MM.1S (cell line): ENCODE measurements at regions not wholly inside any gene's neighbourhood (a gene's known extent, or its start where the extent isn't known, plus 50 kb on each side); places are given as distances from the start of the nearest gene placed in this dataset.
"Not testable (repeated sequence)": the region's sequence is repeated elsewhere in the genome, so short reads cannot be mapped to it uniquely, and the experiment has no call there.

ENCODE experiments used
- DNase-seq: peaks from one replicate; pipeline ENCODE4 v3.0.0-alpha.2; 2015
- H2AFZ ChIP-seq: fragments of 300-600 bp; sonication (generic); 2 replicates; pipeline ENCODE4 v1.6.0; 2016; ENCODE audit warnings: antibody characterized with exemption, low read length
- H3F3A ChIP-seq: fragments of 300-600 bp; sonication (generic); 2 replicates; pipeline ENCODE4 v1.6.1; 2016; ENCODE audit warnings: mild to moderate bottlenecking, antibody characterized with exemption, low read length, moderate library complexity, mixed read lengths; ENCODE audit not compliant: insufficient read depth
- H3K27ac ChIP-seq: fragments of 300-600 bp; sonication (generic); 2 replicates; pipeline ENCODE4 v1.5.1; 2016; ENCODE audit warnings: mild to moderate bottlenecking, low read length
- H3K27me3 ChIP-seq: fragments of 300-600 bp; sonication (generic); replicated peaks from 2 replicates; pipeline ENCODE4 v1.6.0; 2016; ENCODE audit warnings: low read length; ENCODE audit not compliant: insufficient read depth
- H3K36me3 ChIP-seq: fragments of 300-600 bp; sonication (generic); replicated peaks from 2 replicates; pipeline ENCODE4 v1.6.1; 2016; ENCODE audit warnings: mild to moderate bottlenecking, low read length, mixed read lengths; ENCODE audit not compliant: insufficient read depth
- H3K4me1 ChIP-seq: fragments of 300-600 bp; sonication (generic); 2 replicates; pipeline ENCODE4 v1.6.1; 2016; ENCODE audit warnings: low read length, mixed read lengths
- H3K4me2 ChIP-seq: fragments of 300-600 bp; sonication (generic); 2 replicates; pipeline ENCODE4 v1.6.0; 2016; ENCODE audit warnings: low read depth, low read length
- H3K4me3 ChIP-seq: fragments of 300-600 bp; sonication (generic); 2 replicates; pipeline ENCODE4 v1.5.1; 2016; ENCODE audit warnings: low read length, mixed read lengths
- H3K79me2 ChIP-seq: fragments of 300-600 bp; sonication (generic); 2 replicates; pipeline ENCODE4 v1.6.1; 2016; ENCODE audit warnings: mixed run types, low read length, mixed read lengths
- H3K9ac ChIP-seq: fragments of 300-600 bp; sonication (generic); 2 replicates; pipeline ENCODE4 v1.6.1; 2016; ENCODE audit warnings: low read length, mixed read lengths
- H3K9me2 ChIP-seq: fragments of 300-600 bp; sonication (generic); replicated peaks from 2 replicates; pipeline ENCODE4 v1.6.1; 2016; ENCODE audit warnings: mild to moderate bottlenecking, low read length, mixed read lengths; ENCODE audit not compliant: insufficient read depth
- H3K9me3 ChIP-seq: fragments of 300-600 bp; sonication (generic); replicated peaks from 2 replicates; pipeline ENCODE4 v1.6.1; 2016; ENCODE audit warnings: mild to moderate bottlenecking, low read length, mixed read lengths; ENCODE audit not compliant: insufficient read depth
- H4K20me1 ChIP-seq: fragments of 300-600 bp; sonication (generic); 2 replicates; pipeline ENCODE4 v1.6.1; 2016; ENCODE audit warnings: mild to moderate bottlenecking, low read length, moderate library complexity, mixed read lengths; ENCODE audit not compliant: insufficient read depth
- EZH2 ChIP-seq: fragments of 300-600 bp; sonication (generic); optimal IDR thresholded peaks from 2 replicates; pipeline ENCODE3; 2017; ENCODE audit warnings: low read depth, mild to moderate bottlenecking, antibody characterized with exemption, low read length, mixed read lengths
- EZH2phosphoT487 ChIP-seq: fragments of 300-600 bp; sonication (generic); IDR thresholded peaks from 2 replicates; pipeline ENCODE4 v1.6.1; 2018; ENCODE audit warnings: antibody characterized with exemption, low read length
- TF ChIP-seq, protein P1 (sequence below): fragments of 300-600 bp; sonication (generic); IDR thresholded peaks from 2 replicates; pipeline ENCODE4 v1.5.1; 2016; ENCODE audit warnings: antibody characterized with exemption, low read length, mixed read lengths

DNA sequence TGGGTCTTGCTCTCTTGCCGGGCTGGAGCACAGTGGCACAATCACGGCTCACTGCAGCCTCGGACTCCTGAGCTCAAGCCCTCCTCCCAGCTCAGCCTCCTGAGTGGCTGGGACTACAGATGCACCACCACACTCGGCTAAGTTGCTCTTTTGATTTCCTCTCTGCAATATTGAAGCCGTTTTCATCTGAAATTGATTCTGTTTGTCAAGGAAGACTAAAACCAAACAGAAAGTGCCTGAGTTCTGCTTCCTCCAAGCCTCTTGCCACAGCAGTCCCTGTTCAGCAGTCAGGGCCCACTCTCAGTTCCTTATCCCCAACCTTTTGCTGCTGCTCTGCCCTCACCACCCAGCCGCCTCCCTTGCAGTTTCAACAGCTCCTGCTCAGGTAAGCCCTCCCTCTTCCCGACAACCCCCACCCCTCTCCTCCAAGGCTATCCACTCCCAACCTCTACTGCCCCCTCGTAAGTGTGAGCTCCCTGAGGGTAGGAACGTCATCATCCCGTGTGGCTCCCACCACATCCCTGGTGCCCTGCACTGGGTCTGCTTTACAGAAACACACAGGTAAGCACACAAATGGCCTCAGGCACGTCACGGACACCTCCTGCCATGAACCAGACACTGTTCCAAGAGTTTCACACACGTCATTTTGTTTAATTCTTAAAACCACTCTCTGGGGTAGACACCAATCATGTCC is 70.7 kb upstream of the TAB2 start:
- H2AFZ ChIP-seq, result peak overlapping the region; percentile 70
- peak overlapping the region; percentile 67 for H3K9ac ChIP-seq
- H3K4me3 ChIP-seq, result peak overlapping the region; percentile 30
- H3K27me3 ChIP-seq, result no peaks in the 10 kb centered on the region
- H3K9me3 ChIP-seq, result no peaks in the 10 kb centered on the region
- H3K9me2 ChIP-seq, result no peaks in the 10 kb centered on the region
- H3K4me2 ChIP-seq, result peak overlapping the region; percentile 78; the same call in 1 of the 2 replicates
- H3K27ac ChIP-seq, result peak overlapping the region; percentile 94
- no peaks in the 10 kb centered on the region for H3K36me3 ChIP-seq
- H3K4me1 ChIP-seq, result peaks cover 36% of the 10 kb centered on the region
- TF ChIP-seq, protein P1, sequence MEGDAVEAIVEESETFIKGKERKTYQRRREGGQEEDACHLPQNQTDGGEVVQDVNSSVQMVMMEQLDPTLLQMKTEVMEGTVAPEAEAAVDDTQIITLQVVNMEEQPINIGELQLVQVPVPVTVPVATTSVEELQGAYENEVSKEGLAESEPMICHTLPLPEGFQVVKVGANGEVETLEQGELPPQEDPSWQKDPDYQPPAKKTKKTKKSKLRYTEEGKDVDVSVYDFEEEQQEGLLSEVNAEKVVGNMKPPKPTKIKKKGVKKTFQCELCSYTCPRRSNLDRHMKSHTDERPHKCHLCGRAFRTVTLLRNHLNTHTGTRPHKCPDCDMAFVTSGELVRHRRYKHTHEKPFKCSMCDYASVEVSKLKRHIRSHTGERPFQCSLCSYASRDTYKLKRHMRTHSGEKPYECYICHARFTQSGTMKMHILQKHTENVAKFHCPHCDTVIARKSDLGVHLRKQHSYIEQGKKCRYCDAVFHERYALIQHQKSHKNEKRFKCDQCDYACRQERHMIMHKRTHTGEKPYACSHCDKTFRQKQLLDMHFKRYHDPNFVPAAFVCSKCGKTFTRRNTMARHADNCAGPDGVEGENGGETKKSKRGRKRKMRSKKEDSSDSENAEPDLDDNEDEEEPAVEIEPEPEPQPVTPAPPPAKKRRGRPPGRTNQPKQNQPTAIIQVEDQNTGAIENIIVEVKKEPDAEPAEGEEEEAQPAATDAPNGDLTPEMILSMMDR, result no peak
- no peak for TF ChIP-seq EZH2
- DNase-seq, result peak; percentile 53
- H4K20me1 ChIP-seq, result no peaks in the 10 kb centered on the region
- H3K79me2 ChIP-seq, result no peaks in the 10 kb centered on the region
- peaks cover 23% of the 10 kb centered on the region for H3F3A ChIP-seq

DNA sequence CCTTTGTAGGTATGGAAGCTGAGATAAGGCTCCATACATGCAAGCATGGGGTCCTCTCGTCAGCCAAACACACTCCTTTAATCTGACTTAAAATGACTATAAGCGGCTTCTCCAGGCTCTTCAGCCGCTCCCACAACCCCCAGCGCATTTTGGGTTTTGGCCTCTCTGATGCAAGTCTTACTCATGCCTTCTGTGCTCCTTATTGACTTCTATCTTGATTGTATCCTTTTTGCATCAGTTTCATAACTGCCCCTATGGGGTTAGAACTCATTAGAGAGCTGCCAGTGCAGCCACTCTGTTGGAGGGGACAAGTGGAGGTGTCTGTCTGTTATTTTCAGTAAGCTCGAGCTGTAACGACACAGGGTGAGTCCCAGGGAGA is 70.1 kb upstream of the TAB2 start:
- no peak for DNase-seq
- no peaks in the 10 kb centered on the region for H3K79me2 ChIP-seq
- peaks cover 35% of the 10 kb centered on the region for H3K4me1 ChIP-seq
- peak overlapping the region; percentile 78; the same call in 1 of the 2 replicates for H3K4me2 ChIP-seq
- no peaks in the 10 kb centered on the region for H3K9me2 ChIP-seq
- H4K20me1 ChIP-seq, result no peaks in the 10 kb centered on the region
- peak overlapping the region; percentile 70; the same call in 1 of the 2 replicates for H2AFZ ChIP-seq
- H3K27me3 ChIP-seq, result no peaks in the 10 kb centered on the region
- no peak overlapping the region for H3K9ac ChIP-seq
- H3K9me3 ChIP-seq, result no peaks in the 10 kb centered on the region
- peak overlapping the region; percentile 94; the same call in 1 of the 2 replicates for H3K27ac ChIP-seq
- TF ChIP-seq EZH2phosphoT487 (no peak), EZH2 (no peak)
- TF ChIP-seq, protein P1, result no peak
- H3K36me3 ChIP-seq, result no peaks in the 10 kb centered on the region
- H3F3A ChIP-seq, result peaks cover 23% of the 10 kb centered on the region
- peak overlapping the region; percentile 30; the same call in 1 of the 2 replicates for H3K4me3 ChIP-seq

DNA sequence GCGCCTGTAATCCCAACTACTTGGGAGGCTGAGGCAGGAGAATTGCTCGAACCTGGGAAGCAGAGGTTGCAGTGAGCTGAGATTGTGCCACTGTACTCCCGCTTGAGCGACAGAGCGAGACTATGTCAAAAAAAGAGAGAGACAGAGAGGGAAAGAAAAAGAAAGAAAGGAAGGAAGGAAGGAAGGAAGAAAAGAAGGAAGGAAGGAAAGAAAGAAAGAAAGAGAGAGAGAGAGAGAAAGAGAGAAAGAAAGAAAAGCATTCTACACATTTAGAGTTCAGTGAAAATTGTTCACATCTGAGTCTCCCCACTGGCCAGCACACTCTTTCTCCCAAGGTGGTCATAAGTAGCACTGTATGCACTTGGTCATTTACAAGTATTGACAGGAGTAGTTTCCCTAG is 69.2 kb upstream of the TAB2 start:
- H3K4me3 ChIP-seq, H3K27ac ChIP-seq, H2AFZ ChIP-seq, H3K9me3 ChIP-seq, H3K36me3 ChIP-seq, H3K9ac ChIP-seq, H3K9me2 ChIP-seq, H3K4me2 ChIP-seq, H4K20me1 ChIP-seq, DNase-seq, H3K79me2 ChIP-seq, H3K27me3 ChIP-seq: not testable (repeated sequence)
- Histone ChIP-seq H3F3A (peaks cover 23% of the 10 kb centered on the region), H3K4me1 (peaks cover 27% of the 10 kb centered on the region)

DNA sequence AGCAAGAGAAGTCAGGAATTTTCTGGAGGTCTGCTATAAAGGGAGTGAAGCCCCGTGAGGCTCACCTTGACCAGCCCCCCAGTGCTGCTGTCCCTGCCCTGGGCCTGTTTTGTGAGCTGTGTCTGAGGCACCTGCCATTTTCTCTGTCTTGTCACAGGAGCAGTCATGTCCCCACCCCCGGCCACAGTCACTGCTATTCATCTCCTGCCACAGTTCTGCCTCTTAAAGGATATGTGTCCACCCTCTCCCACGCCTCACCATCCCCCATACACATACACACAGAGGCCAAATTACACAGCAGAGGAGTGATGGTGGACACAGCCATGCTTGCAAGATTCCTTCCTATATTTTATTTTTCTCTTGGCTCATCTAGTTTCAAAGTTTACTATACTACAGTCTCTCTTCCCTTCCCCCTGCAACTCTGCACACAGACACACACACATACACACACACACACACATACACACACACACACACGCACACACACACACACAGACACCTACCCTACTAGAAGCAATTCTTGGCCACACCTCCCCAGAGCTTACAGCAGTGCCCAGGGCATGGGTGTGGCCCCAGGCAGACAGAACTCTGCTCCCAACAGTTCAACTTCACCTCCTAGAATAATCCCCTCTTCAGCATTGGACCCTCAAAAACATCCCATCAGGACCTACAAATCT is 68.7 kb upstream of the TAB2 start:
- Histone ChIP-seq H3K27ac (no peak overlapping the region), H3F3A (peaks cover 18% of the 10 kb centered on the region), H2AFZ (no peak overlapping the region), H3K27me3 (no peaks in the 10 kb centered on the region), H3K4me1 (peaks cover 21% of the 10 kb centered on the region), H3K9ac (no peak overlapping the region), H3K4me3 (no peak overlapping the region), H3K9me3 (no peaks in the 10 kb centered on the region), H3K36me3 (no peaks in the 10 kb centered on the region), H3K79me2 (no peaks in the 10 kb centered on the region), H3K9me2 (no peaks in the 10 kb centered on the region), H4K20me1 (no peaks in the 10 kb centered on the region), H3K4me2 (no peak overlapping the region)
- DNase-seq, result no peak
- TF ChIP-seq, protein P1, result no peak
- TF ChIP-seq EZH2phosphoT487, result no peak
- no peak for TF ChIP-seq EZH2
